Tibial nerve (tissue), 4 donors: ENCODE measurements at regions not wholly inside any gene's neighbourhood (a gene's known extent, or its start where the extent isn't known, plus 50 kb on each side); places are given as distances from the start of the nearest gene placed in this dataset.

ENCODE experiments used
- DNase-seq, 2 donors: peaks; one replicate each; pipeline ENCODE4 v3.0.0-alpha.2; 2019; ENCODE audit warnings: low spot score in 2 of 2
- H3K27ac ChIP-seq, 4 donors: fragments of 200-600 bp; sonication (generic) in 3 of 4; one replicate each; pipeline ENCODE4 v1.5.1; 2017 to 2019; ENCODE audit warnings: mild to moderate bottlenecking in 1 of 4
- H3K27me3 ChIP-seq, 2 donors: fragments of 200-600 bp; sonication (generic) in 1 of 2; one replicate each; pipeline versions ENCODE4 v1.5.1 to v1.6.0; 2017 to 2019
- H3K36me3 ChIP-seq, 3 donors: fragments of 200-600 bp; sonication (generic); one replicate each; pipeline ENCODE4 v1.5.1; 2018 to 2019
- H3K4me1 ChIP-seq, 4 donors: fragments of 200-600 bp; sonication (generic) in 3 of 4; one replicate each; pipeline ENCODE4 v1.5.1; 2017 to 2019
- H3K4me3 ChIP-seq, 4 donors: fragments of 200-600 bp; sonication (generic) in 3 of 4; one replicate each; pipeline ENCODE4 v1.5.1; 2017 to 2019; ENCODE audit warnings: mild to moderate bottlenecking in 1 of 4, moderate library complexity in 1 of 4
- H3K9me3 ChIP-seq, 4 donors: fragments of 200-600 bp; sonication (generic) in 3 of 4; one replicate each; pipeline ENCODE4 v1.5.1; 2017 to 2019
- EP300 ChIP-seq, 2 donors: sonication (generic); formaldehyde crosslinking; IDR thresholded peaks; one replicate each; pipeline ENCODE4 v1.6.1; 2017; ENCODE audit warnings: antibody characterized with exemption in 2 of 2, mild to moderate bottlenecking in 1 of 2
- POLR2A ChIP-seq, 2 donors: fragments of 450-650 bp; IDR thresholded peaks; one replicate each; pipeline ENCODE4 v1.6.1; 2017; ENCODE audit warnings: antibody characterized with exemption in 2 of 2, mild to moderate bottlenecking in 2 of 2, moderate library complexity in 2 of 2
- WGBS, 2 donors: methylation state at CpG; one replicate each; pipeline ENCODE4 v1.1.5; 2018; 5-methylcytosine and 5-hydroxymethylcytosine counted together
- TF ChIP-seq, protein P1 (sequence below), 5 experiments: fragments of 200-600 bp in 3 of 5; fragments of 450-650 bp in 2 of 5; sonication (generic) in 3 of 5; IDR thresholded peaks; one replicate each; pipeline ENCODE4 v1.5.1; 2016 to 2019; ENCODE audit warnings: antibody characterized with exemption in 5 of 5, mild to moderate bottlenecking in 3 of 5, moderate library complexity in 2 of 5

DNA sequence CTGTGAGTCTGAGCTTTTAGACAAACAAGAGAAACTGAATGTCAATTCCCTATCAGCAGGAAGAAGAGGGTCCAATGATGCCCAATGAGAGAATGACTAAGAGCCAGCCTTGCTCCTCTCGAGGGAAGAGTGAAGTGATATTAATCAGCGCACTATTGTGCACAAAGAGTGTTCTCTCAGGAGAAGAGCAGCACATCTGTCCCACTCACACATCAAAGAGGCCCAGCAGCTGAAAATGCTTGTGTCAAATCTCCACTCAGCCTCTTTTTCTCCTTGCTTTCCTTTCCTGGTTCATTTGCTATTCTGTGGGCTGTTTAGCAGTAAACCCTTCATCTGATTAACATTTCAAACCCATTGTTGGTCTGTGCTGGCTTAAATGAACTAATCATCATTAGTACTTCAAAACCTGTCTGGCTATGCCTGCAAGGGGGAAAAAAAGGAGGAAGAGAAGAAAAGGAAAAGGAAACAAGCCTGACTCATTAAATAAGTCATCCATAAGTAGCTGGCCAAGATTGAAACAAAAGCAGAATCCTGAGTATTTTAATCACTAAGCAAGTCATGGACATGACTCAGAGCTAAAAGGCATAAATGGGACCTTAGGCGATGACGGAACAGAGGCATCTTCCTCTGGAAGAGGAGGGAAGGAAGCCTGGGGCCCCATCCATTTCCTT is 912.7 kb downstream of the TUSC7 start:
- H3K27me3 ChIP-seq: no peaks in the 10 kb centered on the region
- DNase-seq: no peak
- 65 to 76% methylated on average over 4 of the region's 4 CpGs for WGBS, 2 donors
- H3K36me3 ChIP-seq: no peaks in the 10 kb centered on the region
- H3K9me3 ChIP-seq: no peaks in the 10 kb centered on the region
- no peak overlapping the region for H3K4me3 ChIP-seq
- H3K4me1 ChIP-seq: no peaks in the 10 kb centered on the region
- no peak overlapping the region for H3K27ac ChIP-seq
- no peak for TF ChIP-seq POLR2A (IDR thresholded peaks at IDR 0.05)
- TF ChIP-seq, protein P1, sequence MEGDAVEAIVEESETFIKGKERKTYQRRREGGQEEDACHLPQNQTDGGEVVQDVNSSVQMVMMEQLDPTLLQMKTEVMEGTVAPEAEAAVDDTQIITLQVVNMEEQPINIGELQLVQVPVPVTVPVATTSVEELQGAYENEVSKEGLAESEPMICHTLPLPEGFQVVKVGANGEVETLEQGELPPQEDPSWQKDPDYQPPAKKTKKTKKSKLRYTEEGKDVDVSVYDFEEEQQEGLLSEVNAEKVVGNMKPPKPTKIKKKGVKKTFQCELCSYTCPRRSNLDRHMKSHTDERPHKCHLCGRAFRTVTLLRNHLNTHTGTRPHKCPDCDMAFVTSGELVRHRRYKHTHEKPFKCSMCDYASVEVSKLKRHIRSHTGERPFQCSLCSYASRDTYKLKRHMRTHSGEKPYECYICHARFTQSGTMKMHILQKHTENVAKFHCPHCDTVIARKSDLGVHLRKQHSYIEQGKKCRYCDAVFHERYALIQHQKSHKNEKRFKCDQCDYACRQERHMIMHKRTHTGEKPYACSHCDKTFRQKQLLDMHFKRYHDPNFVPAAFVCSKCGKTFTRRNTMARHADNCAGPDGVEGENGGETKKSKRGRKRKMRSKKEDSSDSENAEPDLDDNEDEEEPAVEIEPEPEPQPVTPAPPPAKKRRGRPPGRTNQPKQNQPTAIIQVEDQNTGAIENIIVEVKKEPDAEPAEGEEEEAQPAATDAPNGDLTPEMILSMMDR (IDR thresholded peaks at IDR 0.05): no peak
- no peak for TF ChIP-seq EP300 (IDR thresholded peaks at IDR 0.05)

DNA sequence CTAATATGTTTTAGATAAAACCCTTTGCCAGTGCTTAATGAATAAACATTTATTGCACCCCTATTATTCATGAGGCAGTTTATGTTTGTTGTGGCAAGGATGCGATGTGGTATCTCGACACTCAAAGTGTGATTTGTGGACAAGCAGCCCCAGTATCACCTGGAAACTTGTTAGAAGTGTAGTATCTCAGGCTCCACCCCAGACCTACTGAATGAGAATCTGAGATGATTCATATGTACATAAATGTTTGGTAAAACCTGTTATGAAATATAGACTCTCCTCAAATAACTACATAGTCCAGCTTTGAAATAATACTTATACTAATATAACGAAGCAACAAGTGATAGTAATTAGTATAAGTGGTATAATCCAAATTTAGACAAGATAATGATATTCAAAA is 914.8 kb downstream of the TUSC7 start:
- Histone ChIP-seq H3K27ac (no peak overlapping the region), H3K27me3 (no peaks in the 10 kb centered on the region), H3K36me3 (no peaks in the 10 kb centered on the region), H3K9me3 (no peaks in the 10 kb centered on the region), H3K4me3 (no peak overlapping the region), H3K4me1 (peaks cover 0 to 11% (median 0%) of the 10 kb centered on the region in 4 donors)
- TF ChIP-seq EP300 (IDR thresholded peaks at IDR 0.05): no peak
- TF ChIP-seq POLR2A (IDR thresholded peaks at IDR 0.05): no peak
- TF ChIP-seq, protein P1 (IDR thresholded peaks at IDR 0.05): no peak
- WGBS, 2 donors: 95 to 97% methylated on average over 3 of the region's 3 CpGs
- no peak for DNase-seq

DNA sequence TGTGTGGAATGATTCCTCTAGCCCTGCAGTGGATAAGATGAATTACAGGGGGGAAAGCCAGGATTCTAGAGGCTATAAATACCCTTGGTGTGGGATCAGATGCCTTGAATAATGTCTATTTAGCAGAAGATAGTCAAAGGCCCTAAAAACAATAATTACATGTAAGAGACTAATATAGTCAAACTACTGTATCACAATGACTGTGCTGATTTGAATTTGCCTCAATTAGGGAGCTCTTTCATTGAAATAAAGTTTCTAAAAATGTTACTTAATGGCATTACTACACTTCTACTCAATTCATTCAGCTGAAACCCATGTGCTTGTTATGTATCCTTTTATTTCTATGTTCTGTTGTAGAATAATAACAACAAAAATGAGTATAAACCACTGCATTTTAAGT is 915.6 kb downstream of the TUSC7 start:
- Histone ChIP-seq H3K4me1 (peaks cover 0 to 14% (median 0%) of the 10 kb centered on the region in 4 donors), H3K27ac (no peak overlapping the region), H3K9me3 (no peaks in the 10 kb centered on the region), H3K36me3 (no peaks in the 10 kb centered on the region), H3K4me3 (no peak overlapping the region), H3K27me3 (no peaks in the 10 kb centered on the region)
- TF ChIP-seq EP300 (IDR thresholded peaks at IDR 0.05) (no peak), POLR2A (IDR thresholded peaks at IDR 0.05) (no peak)
- TF ChIP-seq, protein P1 (IDR thresholded peaks at IDR 0.05): no peak
- DNase-seq: no peak

DNA sequence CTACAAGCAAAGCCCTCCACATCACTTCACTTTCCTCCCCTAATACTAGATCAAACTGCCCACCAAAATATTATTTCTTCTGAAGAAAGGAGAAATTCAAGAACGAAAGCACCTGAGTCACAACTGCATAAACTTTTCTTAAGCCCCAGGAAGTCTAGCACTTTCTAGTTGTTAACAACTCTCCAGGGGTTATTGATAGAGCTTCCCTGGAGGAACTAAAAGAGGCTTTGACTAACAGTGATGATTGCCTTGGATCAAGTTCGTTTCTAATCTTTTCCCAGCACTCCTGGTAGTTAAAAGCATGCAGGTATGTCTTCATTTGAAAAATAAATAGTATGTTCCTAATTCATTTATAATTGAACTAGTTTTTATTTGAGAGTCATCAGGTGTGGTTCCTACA is 917.0 kb downstream of the TUSC7 start:
- Histone ChIP-seq H3K9me3 (no peaks in the 10 kb centered on the region), H3K4me3 (no peak overlapping the region), H3K36me3 (no peaks in the 10 kb centered on the region), H3K27me3 (no peaks in the 10 kb centered on the region), H3K4me1 (peaks cover 0 to 14% (median 0%) of the 10 kb centered on the region in 4 donors), H3K27ac (no peak overlapping the region)
- DNase-seq: no peak
- WGBS, 2 donors: 66 to 72% methylated on average over 2 of the region's 2 CpGs
- TF ChIP-seq EP300 (IDR thresholded peaks at IDR 0.05) (no peak), POLR2A (IDR thresholded peaks at IDR 0.05) (no peak)
- TF ChIP-seq, protein P1 (IDR thresholded peaks at IDR 0.05): no peak

DNA sequence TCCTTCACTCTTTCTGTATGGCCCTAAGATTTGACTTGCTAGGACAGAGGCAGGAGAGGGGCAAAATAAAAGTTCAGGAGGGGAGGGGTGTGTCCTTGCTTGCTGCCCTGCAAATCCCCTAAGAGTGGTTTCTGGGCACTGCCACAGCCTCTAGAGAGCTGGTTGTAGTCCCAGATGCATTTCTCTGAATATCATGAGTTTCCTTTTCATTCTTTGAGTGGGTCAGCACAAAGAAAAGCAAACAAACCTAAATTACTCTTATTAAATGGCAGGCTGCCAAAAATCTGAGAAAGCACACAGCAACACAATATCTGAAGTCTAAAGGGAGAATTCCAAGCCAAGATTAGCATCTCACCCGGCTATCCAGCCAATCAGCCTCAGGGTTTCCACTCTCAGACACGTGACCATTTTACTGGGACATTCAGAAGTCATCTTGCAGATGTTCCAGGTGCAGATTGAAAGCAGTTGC is 919.3 kb downstream of the TUSC7 start:
- Histone ChIP-seq H3K27me3 (no peaks in the 10 kb centered on the region), H3K9me3 (no peaks in the 10 kb centered on the region), H3K4me3 (no peak overlapping the region), H3K4me1 (peaks cover 0 to 14% (median 0%) of the 10 kb centered on the region in 4 donors), H3K36me3 (no peaks in the 10 kb centered on the region), H3K27ac (no peak overlapping the region)
- TF ChIP-seq POLR2A (IDR thresholded peaks at IDR 0.05) (no peak), EP300 (IDR thresholded peaks at IDR 0.05) (peak in 1 of 2 donors; percentile 33)
- TF ChIP-seq, protein P1 (IDR thresholded peaks at IDR 0.05): no peak
- peak in 1 of 2 donors; percentile 54 for DNase-seq
- 20 to 21% methylated on average over 2 of the region's 2 CpGs for WGBS, 2 donors
